HK-2 (cell line): ENCODE measurements at regions not wholly inside any gene's neighbourhood (a gene's known extent, or its start where the extent isn't known, plus 50 kb on each side); places are given as distances from the start of the nearest gene placed in this dataset.

Experiments
- DNase-seq: peaks from one replicate; pipeline ENCODE4 v3.0.0-alpha.2; 2018; ENCODE audit not compliant: unreplicated experiment

DNA sequence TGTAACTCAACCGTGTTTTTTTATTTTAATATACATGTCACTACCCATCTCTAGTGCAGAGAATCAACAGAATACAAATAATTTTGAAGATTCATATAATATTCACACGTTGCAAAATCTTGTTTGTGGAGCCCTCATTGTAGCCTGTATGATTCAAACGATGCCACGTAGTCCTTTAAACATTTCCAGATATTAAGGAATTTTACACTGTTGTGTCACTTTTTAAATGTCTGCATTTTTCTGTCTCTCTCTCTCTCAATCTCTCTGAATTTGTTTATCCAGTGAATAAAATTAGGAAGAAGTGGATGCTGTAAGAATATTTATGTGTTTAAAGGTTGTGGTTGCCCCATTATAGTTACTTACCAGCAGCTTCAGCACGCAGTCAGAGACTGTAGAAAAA, 262.0 kb downstream of the PAX1 start:
- DNase-seq = no peak

DNA sequence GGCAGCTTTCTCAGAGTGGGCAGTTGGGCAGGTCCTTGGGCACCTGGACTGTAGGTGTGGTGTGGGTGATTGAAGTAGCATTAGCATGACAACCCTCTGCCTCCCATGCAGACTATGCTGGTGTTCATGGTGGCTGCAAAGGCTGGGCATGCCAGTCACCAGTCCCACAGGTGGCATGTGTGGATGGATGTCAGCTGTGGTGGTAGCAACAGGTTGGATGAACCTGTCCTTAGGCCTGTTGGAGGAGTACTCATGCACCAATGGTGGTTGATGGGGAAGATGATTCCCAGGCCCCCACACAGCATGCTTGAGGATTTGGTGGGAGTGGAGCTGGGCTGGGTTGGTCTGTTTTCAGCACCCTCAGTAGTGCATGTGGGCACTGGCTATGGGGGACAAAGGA, 251.1 kb downstream of the PAX1 start:
- no peak for DNase-seq

- no peak for DNase-seq
Measured at GRCh38 chr20:21947406-21947805, 241.9 kb downstream of the PAX1 start.

DNA sequence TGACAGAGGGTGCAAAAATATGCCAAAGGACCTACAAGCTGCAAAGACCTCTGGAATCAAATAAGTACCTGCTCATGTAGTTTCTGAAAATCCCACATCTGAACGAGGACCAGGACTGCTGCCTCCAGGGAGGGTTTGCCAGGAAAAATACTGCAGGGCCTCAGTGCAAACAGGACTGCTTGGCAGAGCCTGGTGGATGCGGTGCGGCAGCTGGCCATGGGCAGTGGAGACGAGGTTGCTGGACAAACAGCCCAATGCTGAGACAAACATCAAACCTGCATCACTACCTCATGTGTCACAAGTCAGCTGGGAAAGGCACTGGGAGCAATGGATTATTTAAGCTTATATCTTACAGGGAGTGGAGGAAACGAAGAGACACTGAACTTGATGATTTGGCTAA, 238.8 kb downstream of the PAX1 start:
- no peak for DNase-seq

GRCh38 chr20:21941941-21942805, 236.7 kb downstream of the PAX1 start:
- DNase-seq = no peak

- no peak for DNase-seq
Measured at GRCh38 chr20:21936720-21937380, 231.4 kb downstream of the PAX1 start.

DNA sequence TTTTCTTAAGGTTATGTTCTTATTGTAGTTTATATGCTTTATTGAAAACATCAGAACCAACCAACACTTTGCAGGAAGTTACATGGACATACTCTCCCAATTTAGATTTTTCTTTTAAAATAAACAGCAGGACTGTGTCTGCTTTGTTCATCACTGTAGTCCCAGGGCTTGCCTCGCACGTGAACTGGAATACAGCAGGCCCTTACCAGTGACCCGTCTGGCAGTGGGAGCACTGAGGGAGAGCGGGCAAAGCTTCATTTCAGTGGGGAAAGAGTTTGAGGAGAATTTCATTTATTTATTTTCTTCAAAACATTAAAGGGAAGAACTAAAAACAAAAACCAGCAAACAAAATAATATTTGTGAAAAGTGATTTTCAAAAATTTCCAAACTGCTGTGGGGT, 230.8 kb downstream of the PAX1 start:
- DNase-seq = no peak

DNA sequence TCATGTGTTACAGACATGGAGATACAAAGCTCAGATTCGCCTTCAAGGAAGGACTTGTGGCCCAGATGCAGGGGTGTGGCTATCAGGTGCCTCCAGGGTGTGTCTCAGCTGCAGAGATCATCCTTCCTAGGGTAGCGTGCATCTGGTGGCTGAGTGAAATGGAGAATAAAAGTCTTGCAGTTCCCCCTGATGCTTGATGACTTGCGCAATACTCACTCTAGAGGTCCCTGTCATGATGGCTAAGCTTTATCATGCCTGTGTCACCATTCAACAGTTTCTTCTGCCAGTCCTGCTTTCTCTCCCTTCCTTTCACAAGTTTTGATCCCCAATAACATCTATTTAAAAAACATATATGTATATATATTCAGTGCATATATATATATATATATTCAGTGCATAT, 228.1 kb downstream of the PAX1 start:
- DNase-seq = no peak

GRCh38 chr20:21921251-21921650, 215.8 kb downstream of the PAX1 start:
- DNase-seq = no peak

DNA sequence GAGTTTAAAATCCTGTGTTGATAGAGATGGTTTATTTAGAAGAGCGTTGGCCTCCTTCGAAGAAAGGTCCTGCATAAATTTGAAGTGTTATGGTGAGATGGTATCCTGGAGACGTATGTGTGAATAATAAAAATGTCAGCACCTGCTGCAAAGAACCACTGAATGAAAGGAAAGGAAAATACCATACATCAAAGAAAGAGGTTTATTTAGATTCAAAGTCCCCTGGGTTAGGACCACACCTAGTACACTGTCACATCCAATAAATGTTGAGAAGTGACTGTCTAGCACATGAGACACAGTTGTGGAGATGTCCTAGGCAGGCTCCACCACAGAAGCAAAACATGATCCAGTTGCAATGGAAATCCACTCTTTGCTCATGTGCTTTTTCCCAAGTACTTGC, 214.7 kb downstream of the PAX1 start:
- DNase-seq = no peak

DNA sequence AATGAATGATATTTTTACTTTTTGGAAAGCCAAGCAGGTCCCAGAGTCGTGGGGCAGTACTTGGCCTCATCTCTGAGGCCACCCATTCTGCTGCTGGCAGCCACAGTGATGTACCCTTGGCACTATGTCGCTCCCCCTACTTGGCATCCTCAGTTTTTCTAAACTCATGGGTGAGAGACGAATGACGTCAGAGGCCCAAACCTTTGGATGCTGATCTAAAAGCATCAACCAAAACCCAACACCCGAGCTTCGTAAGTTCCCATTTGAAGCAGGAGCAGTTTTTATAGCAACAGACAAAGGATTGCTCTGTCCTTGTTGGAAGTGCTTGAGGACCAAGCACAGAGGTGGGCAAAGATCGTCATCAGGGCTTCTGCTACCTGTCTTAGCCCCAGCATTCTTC, 212.9 kb downstream of the PAX1 start:
- no peak for DNase-seq

- DNase-seq = no peak
Measured at GRCh38 chr20:21902391-21902790, 196.9 kb downstream of the PAX1 start.

GRCh38 chr20:21901470-21902275, 196.2 kb downstream of the PAX1 start:
- DNase-seq = no peak

DNA sequence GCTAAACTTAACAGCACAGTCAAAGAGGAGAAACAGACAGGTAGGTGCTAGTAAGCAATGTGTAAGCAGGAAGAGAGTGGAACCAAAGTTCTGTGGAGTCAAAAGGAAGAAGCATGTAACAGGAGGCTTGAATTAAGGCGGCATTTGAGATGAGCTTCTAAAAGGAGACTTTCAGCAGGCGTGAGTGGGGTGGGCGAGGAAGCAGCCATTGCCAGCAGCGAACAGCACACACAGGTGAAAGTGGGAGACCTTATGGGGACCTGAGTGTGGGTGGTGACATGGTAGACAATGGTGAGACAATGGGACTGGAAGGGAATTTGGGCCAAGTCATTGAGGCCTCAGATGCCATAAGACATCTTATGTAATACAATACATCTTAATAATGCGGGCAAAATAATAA, 195.0 kb downstream of the PAX1 start:
- no peak for DNase-seq

GRCh38 chr20:21874921-21875320, 169.5 kb downstream of the PAX1 start:
- DNase-seq = no peak

DNA sequence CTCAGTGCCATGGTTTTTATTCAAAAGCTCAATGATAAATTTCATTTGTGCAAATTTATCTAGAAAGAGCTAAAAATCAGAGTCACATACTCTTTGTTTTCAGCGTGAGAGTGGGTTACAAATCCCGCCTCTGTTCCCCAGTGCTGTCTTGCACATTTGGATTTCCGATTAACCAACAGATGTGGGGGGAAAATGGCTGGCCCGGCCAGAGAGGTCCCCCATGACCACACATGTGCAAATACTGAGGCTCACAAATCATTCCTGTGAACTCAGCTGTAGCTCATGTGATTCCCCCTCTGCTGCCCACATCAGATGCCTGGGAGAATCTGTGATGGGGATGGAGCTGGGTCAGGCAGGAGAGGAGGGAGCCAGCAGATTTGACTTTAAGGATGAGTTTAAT, 168.7 kb downstream of the PAX1 start:
- no peak for DNase-seq

GRCh38 chr20:21873291-21873690, 167.8 kb downstream of the PAX1 start:
- no peak for DNase-seq

- no peak for DNase-seq
Measured at GRCh38 chr20:21867811-21868210, 162.3 kb downstream of the PAX1 start.

DNA sequence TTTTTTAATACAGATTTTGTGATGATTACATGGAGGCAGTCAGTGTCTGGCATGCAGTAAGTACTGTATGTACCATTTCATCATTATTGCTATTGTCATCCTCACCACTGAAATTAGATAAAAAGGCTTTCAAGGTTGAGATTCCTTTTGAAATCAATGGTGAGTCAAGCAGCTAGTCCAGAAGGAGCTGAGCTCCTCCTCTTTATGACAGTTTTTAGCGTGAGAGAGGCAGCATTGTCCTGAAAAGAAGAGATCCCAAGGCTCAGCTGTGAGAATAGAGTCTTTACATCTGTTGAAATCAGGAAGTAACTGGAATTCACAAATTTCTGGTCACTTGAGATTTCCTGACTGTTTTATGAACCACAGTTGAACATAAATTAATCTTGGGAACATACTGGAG, 161.9 kb downstream of the PAX1 start:
- no peak for DNase-seq

- DNase-seq = no peak
Measured at GRCh38 chr20:21862956-21863355, 157.5 kb downstream of the PAX1 start.

- no peak for DNase-seq
Measured at GRCh38 chr20:21862259-21862946, 156.9 kb downstream of the PAX1 start.

- DNase-seq = no peak
Measured at GRCh38 chr20:21840991-21841390, 135.5 kb downstream of the PAX1 start.
